GM12891 (cell line): ENCODE measurements at regions not wholly inside any gene's neighbourhood (a gene's known extent, or its start where the extent isn't known, plus 50 kb on each side); places are given as distances from the start of the nearest gene placed in this dataset.
"Not testable (repeated sequence)": the region's sequence is repeated elsewhere in the genome, so short reads cannot be mapped to it uniquely, and the experiment has no call there.

Experiments used
- DNase-seq: peaks from one replicate; pipeline ENCODE4 v3.0.0; 2011; ENCODE audit warnings: low spot score; ENCODE audit not compliant: insufficient read length
- FAIRE-seq: peaks from 2 replicates; lab custom pipeline; 2011; peaks lifted over from hg19 to GRCh38; lab: Jason Lieb, UNC
- PAX5 ChIP-seq: IDR thresholded peaks from 2 replicates; pipeline ENCODE4 v1.6.1; 2011; ENCODE audit warnings: low read length, moderate library complexity, mild to moderate bottlenecking; ENCODE audit not compliant: insufficient read depth, severe bottlenecking
- POLR2A ChIP-seq: IDR thresholded peaks from 2 replicates; pipeline ENCODE4 v1.6.1; 2011; ENCODE audit warnings: low read depth, low read length, control low read depth
- POLR2AphosphoS5 ChIP-seq: IDR thresholded peaks from 2 replicates; pipeline ENCODE4 v1.6.1; 2011; ENCODE audit warnings: low read depth, low read length, control low read depth
- POU2F2 ChIP-seq: IDR thresholded peaks from 2 replicates; pipeline ENCODE4 v1.6.1; 2011; ENCODE audit warnings: low read depth, mild to moderate bottlenecking, control low read depth, low read length, moderate library complexity
- SPI1 ChIP-seq: IDR thresholded peaks from 2 replicates; pipeline ENCODE4 v1.6.1; 2011; ENCODE audit warnings: low read depth, low read length, control low read depth
- TAF1 ChIP-seq: IDR thresholded peaks from 2 replicates; pipeline ENCODE4 v1.6.1; 2011; ENCODE audit warnings: low read depth, low read length, control low read depth

DNA sequence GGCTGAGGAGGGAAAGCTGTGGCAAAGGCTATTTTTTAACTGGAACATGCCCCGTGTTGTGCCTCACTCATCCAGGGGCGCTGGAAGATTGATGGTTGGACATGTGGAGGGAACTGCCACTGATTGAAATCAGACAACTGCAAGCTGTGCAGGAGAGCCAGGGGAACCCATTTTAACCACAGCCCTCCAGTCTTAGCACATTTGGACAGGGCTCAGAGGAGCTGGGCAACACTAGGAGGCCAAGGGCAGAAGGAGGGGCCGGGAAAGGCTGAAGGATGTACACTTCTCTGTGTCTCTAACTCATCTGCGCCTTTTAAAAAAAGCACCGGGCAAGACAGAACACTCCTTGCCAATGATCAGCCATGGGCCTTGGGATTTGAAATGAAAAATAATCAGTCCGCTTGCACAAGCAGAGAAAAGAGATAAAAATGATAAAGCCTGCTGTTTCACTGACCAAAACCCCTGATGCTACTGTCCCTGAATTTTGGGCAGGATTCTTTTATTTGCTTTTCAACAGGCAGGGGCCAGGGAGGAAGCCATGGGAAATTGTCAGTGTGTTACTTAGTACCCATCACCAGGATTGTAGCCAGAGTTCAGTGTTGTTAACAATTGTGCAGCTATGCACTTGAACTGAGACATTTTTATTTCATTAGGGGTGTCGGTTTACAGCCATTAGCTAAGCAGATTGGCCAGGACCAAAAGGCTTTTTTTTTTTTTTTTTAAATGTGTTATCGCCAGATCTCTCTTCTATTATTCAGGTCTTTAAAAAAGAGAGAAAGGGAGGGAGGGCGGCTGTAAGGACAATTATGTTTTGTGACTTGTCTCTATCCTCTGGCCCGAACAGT lies 109.3 kb upstream of the EYA4 start:
- FAIRE-seq (no peak), DNase-seq (no peak)
- TF ChIP-seq SPI1 = no peak
- TF ChIP-seq POLR2AphosphoS5 = no peak
- TF ChIP-seq POLR2A = no peak
- no peak for TF ChIP-seq PAX5
- no peak for TF ChIP-seq TAF1
- TF ChIP-seq POU2F2 = no peak

DNA sequence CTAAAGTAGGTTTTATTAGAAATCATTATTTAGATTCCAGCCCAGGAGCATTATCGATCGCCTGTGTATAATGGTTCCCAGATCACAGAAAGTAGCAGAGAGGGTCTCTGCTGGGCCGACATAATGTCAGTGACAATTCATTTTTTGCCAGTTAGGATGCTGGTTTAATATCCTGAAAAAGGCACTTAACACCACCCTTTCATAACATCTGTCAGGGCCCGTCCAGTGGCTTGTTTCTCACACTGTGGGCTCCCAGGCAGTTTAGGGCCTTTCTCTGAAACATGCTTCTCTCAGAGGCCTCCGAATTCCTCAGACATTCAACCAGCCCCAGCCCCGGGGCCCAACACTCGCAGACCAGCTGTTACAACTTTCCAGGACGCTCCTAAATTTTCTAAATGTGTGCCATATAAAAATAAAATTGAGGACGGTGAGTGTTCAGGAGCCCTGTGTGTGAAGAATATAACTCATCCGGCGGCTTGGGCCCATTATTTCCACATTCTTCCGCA lies 108.6 kb upstream of the EYA4 start:
- no peak for TF ChIP-seq TAF1
- TF ChIP-seq SPI1 = no peak
- no peak for TF ChIP-seq POU2F2
- no peak for TF ChIP-seq POLR2A
- no peak for TF ChIP-seq POLR2AphosphoS5
- TF ChIP-seq PAX5 = no peak
- no peak for FAIRE-seq
- no peak for DNase-seq

- DNase-seq = no peak
- FAIRE-seq = no peak
- no peak for TF ChIP-seq POU2F2
Observed at GRCh38 chr6:133136177-133136880, 104.8 kb upstream of the EYA4 start.

DNA sequence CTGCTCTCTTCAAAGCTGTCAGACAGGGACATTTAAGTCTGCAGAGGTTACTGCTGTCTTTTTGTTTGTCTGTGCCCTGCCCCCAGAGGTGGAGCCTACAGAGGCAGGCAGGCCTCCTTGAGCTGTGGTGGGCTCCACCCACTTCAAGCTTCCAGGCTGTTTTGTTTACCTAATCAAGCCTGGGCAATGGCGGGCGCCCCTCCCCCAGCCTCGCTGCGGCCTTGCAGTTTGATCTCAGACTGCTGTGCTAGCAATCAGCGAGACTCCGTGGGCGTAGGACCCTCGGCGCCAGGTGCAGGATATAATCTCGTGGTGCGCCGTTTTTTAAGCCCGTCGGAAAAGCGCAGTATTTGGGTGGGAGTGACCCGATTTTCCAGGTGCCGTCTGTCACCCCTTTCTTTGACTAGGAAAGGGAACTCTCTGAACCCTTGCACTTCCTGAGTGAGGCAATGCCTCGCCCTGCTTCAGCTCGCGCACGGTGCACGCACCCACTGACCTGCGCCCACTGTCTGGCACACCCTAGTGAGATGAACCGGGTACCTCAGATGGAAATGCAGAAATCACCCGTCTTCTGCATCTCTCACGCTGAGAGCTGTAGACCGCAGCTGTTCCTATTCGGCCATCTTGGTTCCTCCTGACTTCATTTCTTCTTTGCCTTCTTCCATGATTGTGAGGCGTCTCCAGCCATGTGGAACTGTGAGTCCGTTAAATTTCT lies 93.5 kb upstream of the EYA4 start:
- not testable (repeated sequence) for DNase-seq, FAIRE-seq

GRCh38 chr6:133156689-133157088 lies 84.5 kb upstream of the EYA4 start:
- DNase-seq (no peak), FAIRE-seq (no peak)
- TF ChIP-seq POLR2AphosphoS5 (no peak), TAF1 (no peak), SPI1 (no peak), POLR2A (no peak)

- DNase-seq (no peak), FAIRE-seq (no peak)
- TF ChIP-seq PAX5 = no peak
- no peak for TF ChIP-seq POU2F2
- TF ChIP-seq POLR2AphosphoS5 = no peak
- no peak for TF ChIP-seq TAF1
- TF ChIP-seq SPI1 = no peak
- no peak for TF ChIP-seq POLR2A
Observed at GRCh38 chr6:133157995-133158394, 83.2 kb upstream of the EYA4 start.

GRCh38 chr6:133159255-133159795 lies 81.8 kb upstream of the EYA4 start:
- TF ChIP-seq POLR2A (no peak), TAF1 (no peak), PAX5 (no peak), SPI1 (no peak), POU2F2 (no peak), POLR2AphosphoS5 (no peak)
- no peak for FAIRE-seq
- no peak for DNase-seq

DNA sequence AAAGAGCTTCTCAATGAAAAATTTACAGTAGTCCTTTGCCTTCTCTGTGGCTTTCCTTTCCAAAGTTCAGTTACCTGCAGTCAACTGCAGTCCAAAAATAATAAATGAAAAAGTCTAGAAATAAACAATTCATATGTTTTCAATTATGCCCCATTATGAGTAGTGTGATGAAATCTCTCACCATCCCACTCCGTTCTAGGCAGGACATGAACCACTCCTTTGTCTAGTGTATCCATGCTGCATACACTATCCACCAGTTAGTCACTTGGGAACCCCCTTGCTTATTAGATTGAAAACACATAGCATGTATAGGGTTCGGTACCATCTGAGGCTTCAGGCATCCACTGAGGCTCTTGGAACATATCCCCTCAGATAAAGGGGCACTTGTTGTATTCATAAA lies 80.6 kb upstream of the EYA4 start:
- no peak for FAIRE-seq
- no peak for DNase-seq
- no peak for TF ChIP-seq POLR2AphosphoS5
- no peak for TF ChIP-seq PAX5
- TF ChIP-seq POU2F2 = no peak
- TF ChIP-seq POLR2A = no peak
- no peak for TF ChIP-seq TAF1
- no peak for TF ChIP-seq SPI1

DNA sequence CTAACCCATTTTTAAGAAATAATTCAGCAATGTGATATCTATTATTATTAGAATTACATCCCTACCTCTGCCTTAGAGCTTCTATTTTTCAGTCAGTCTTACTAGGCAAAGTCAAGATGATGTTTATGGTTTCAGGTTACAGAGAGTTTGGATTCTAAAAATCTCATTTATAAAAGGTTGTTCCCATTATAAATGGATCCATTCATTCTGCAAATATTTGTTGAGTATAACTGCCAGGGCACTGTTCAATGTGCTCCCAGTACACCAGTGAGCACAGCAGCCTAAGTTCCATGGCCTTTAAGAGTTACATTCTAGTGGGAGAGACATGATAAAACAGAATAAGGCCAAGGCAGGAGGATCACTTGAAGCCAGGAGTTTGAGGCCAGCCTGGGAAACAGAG lies 75.9 kb upstream of the EYA4 start:
- no peak for TF ChIP-seq SPI1
- no peak for TF ChIP-seq POLR2A
- no peak for TF ChIP-seq TAF1
- TF ChIP-seq POU2F2 = no peak
- no peak for TF ChIP-seq PAX5
- no peak for TF ChIP-seq POLR2AphosphoS5
- DNase-seq = no peak
- FAIRE-seq = no peak
